ENCODE measurements at regions not wholly inside any gene's neighbourhood (a gene's known extent, or its start where the extent isn't known, plus 50 kb on each side); places are given as distances from the start of the nearest gene placed in this dataset.

- ATAC-seq (ENCODE audit: low read depth): no peak
- no peak overlapping the region for H3K27ac ChIP-seq (ENCODE audit: poor library complexity, severe bottlenecking)
- no peak for DNase-seq (ENCODE audit: low spot score)
- H3K9me3 ChIP-seq (ENCODE audit: severe bottlenecking): no peaks in the 10 kb centered on the region
- no peaks in the 10 kb centered on the region for H3K27me3 ChIP-seq (ENCODE audit: insufficient read depth, poor library complexity, severe bottlenecking)
- no peaks in the 10 kb centered on the region for H3K4me1 ChIP-seq (ENCODE audit: insufficient read depth, poor library complexity, severe bottlenecking)
- no peak overlapping the region for H3K4me3 ChIP-seq (ENCODE audit: severe bottlenecking)
- no peak for TF ChIP-seq CTCF (IDR thresholded peaks at IDR 0.05; ENCODE audit: poor library complexity, severe bottlenecking)
- no peaks in the 10 kb centered on the region for H3K36me3 ChIP-seq (ENCODE audit: low read depth)
These were observed 106.6 kb downstream of the DUSP10 start for GRCh38 chr1:221635305-221635704.

- TF ChIP-seq CTCF (IDR thresholded peaks at IDR 0.05; ENCODE audit: poor library complexity, severe bottlenecking): no peak
- Histone ChIP-seq H3K27ac (ENCODE audit: poor library complexity, severe bottlenecking) (no peak overlapping the region), H3K27me3 (ENCODE audit: insufficient read depth, poor library complexity, severe bottlenecking) (no peaks in the 10 kb centered on the region), H3K9me3 (ENCODE audit: severe bottlenecking) (no peaks in the 10 kb centered on the region), H3K36me3 (ENCODE audit: low read depth) (no peaks in the 10 kb centered on the region), H3K4me1 (ENCODE audit: insufficient read depth, poor library complexity, severe bottlenecking) (no peaks in the 10 kb centered on the region), H3K4me3 (ENCODE audit: severe bottlenecking) (no peak overlapping the region)
- no peak for DNase-seq (ENCODE audit: low spot score)
- no peak for ATAC-seq (ENCODE audit: low read depth)
These were observed 105.8 kb downstream of the DUSP10 start for GRCh38 chr1:221636096-221636495.

- Histone ChIP-seq H3K27me3 (ENCODE audit: insufficient read depth, poor library complexity, severe bottlenecking) (no peaks in the 10 kb centered on the region), H3K36me3 (ENCODE audit: low read depth) (no peaks in the 10 kb centered on the region), H3K4me3 (ENCODE audit: severe bottlenecking) (no peak overlapping the region), H3K9me3 (ENCODE audit: severe bottlenecking) (no peaks in the 10 kb centered on the region), H3K27ac (ENCODE audit: poor library complexity, severe bottlenecking) (no peak overlapping the region), H3K4me1 (ENCODE audit: insufficient read depth, poor library complexity, severe bottlenecking) (no peaks in the 10 kb centered on the region)
- no peak for DNase-seq (ENCODE audit: low spot score)
- TF ChIP-seq CTCF (IDR thresholded peaks at IDR 0.05; ENCODE audit: poor library complexity, severe bottlenecking): no peak
- ATAC-seq (ENCODE audit: low read depth): no peak
These were observed 104.9 kb downstream of the DUSP10 start for GRCh38 chr1:221636967-221637366.

GRCh38 chr1:221637641-221638041 lies 104.2 kb downstream of the DUSP10 start:
- H3K27me3 ChIP-seq (ENCODE audit: insufficient read depth, poor library complexity, severe bottlenecking): no peaks in the 10 kb centered on the region
- ATAC-seq (ENCODE audit: low read depth): no peak
- no peak for TF ChIP-seq CTCF (IDR thresholded peaks at IDR 0.05; ENCODE audit: poor library complexity, severe bottlenecking)
- H3K4me1 ChIP-seq (ENCODE audit: insufficient read depth, poor library complexity, severe bottlenecking): no peaks in the 10 kb centered on the region
- no peak overlapping the region for H3K27ac ChIP-seq (ENCODE audit: poor library complexity, severe bottlenecking)
- no peak for DNase-seq (ENCODE audit: low spot score)
- no peak overlapping the region for H3K4me3 ChIP-seq (ENCODE audit: severe bottlenecking)
- H3K9me3 ChIP-seq (ENCODE audit: severe bottlenecking): no peaks in the 10 kb centered on the region
- no peaks in the 10 kb centered on the region for H3K36me3 ChIP-seq (ENCODE audit: low read depth)

GRCh38 chr1:221638595-221638994 lies 103.3 kb downstream of the DUSP10 start:
- ATAC-seq (ENCODE audit: low read depth) (no peak), DNase-seq (ENCODE audit: low spot score) (no peak)
- no peak for TF ChIP-seq CTCF (IDR thresholded peaks at IDR 0.05; ENCODE audit: poor library complexity, severe bottlenecking)
- no peak overlapping the region for H3K4me3 ChIP-seq (ENCODE audit: severe bottlenecking)
- H3K4me1 ChIP-seq (ENCODE audit: insufficient read depth, poor library complexity, severe bottlenecking): no peaks in the 10 kb centered on the region
- no peaks in the 10 kb centered on the region for H3K9me3 ChIP-seq (ENCODE audit: severe bottlenecking)
- no peaks in the 10 kb centered on the region for H3K27me3 ChIP-seq (ENCODE audit: insufficient read depth, poor library complexity, severe bottlenecking)
- no peaks in the 10 kb centered on the region for H3K36me3 ChIP-seq (ENCODE audit: low read depth)
- no peak overlapping the region for H3K27ac ChIP-seq (ENCODE audit: poor library complexity, severe bottlenecking)

All from RWPE2 (cell line).